Endothelial cell of umbilical vein (primary cell): ENCODE measurements at regions not wholly inside any gene's neighbourhood (a gene's known extent, or its start where the extent isn't known, plus 50 kb on each side); places are given as distances from the start of the nearest gene placed in this dataset.

Experiments
- BruUV-seq: library from RNA; stranded (reverse); fragments of 400-500 nt; replicated peaks from 2 replicates; lab custom pipeline; 2021; lab: Mats Ljungman, UMichigan
- CTCF ChIA-PET: fragments of 300-600, 350-600 bp; sonication (Branson Sonifier 250); formaldehyde crosslinking; loops from one replicate; lab custom pipeline; 2021; ENCODE audit warnings: antibody characterized with exemption, inconsistent platforms; lab: Charles Lee
- POLR2A ChIA-PET: fragments of 300-600, 350-600 bp; sonication (Branson Sonifier 250); formaldehyde crosslinking; loops from one replicate; lab custom pipeline; 2021; ENCODE audit warnings: antibody characterized with exemption, inconsistent platforms; lab: Charles Lee
- DNase-seq: peaks from one replicate; pipeline ENCODE4 v3.0.0-alpha.2; 2011; ENCODE audit warnings: low read depth, low spot score
- FAIRE-seq: peaks from 2 replicates; lab custom pipeline; 2011; peaks lifted over from hg19 to GRCh38; lab: Jason Lieb, UNC
- H2AFZ ChIP-seq: 2 replicates; pipeline ENCODE4 v1.6.0; 2012; ENCODE audit warnings: low read depth, low read length, control low read depth, inconsistent platforms
- H3K27ac ChIP-seq: 2 replicates; pipeline ENCODE4 v1.5.1; 2011; ENCODE audit warnings: low read depth, mild to moderate bottlenecking, control low read depth, low read length, moderate library complexity; ENCODE audit not compliant: insufficient read depth
- H3K27me3 ChIP-seq, 2 experiments: 2 replicates each; pipeline versions ENCODE4 v1.6.0 to v1.6.1; 2011; ENCODE audit warnings: low read length in 2 of 2, mixed read lengths in 1 of 2; ENCODE audit not compliant: control insufficient read depth in 2 of 2, insufficient read depth in 2 of 2
- H3K36me3 ChIP-seq, 2 experiments: 2 replicates in 1 of 2; 3 replicates in 1 of 2; pipeline ENCODE4 v1.5.1; 2011; ENCODE audit warnings: low read length in 2 of 2, mild to moderate bottlenecking in 1 of 2, moderate library complexity in 1 of 2; ENCODE audit not compliant: control insufficient read depth in 2 of 2, insufficient read depth in 2 of 2; ENCODE audit errors: extremely low read depth in 1 of 2
- H3K4me1 ChIP-seq: 3 replicates; pipeline ENCODE4 v1.5.1; 2011; ENCODE audit warnings: mild to moderate bottlenecking, low read length; ENCODE audit not compliant: control insufficient read depth, insufficient read depth; ENCODE audit errors: extremely low read depth
- H3K4me2 ChIP-seq: 2 replicates; pipeline ENCODE4 v1.6.1; 2011; ENCODE audit warnings: low read length, control low read depth, mixed read lengths; ENCODE audit not compliant: insufficient read depth
- H3K4me3 ChIP-seq, 3 experiments: fragments of 200-600 bp in 1 of 3; sonication (generic), shearing (Covaris generic) in 1 of 3; replicated peaks in 1 of 3; 2 replicates each; pipeline ENCODE4 v1.5.1; 2011 to 2016; ENCODE audit warnings: control low read depth in 3 of 3, low read length in 3 of 3, mild to moderate bottlenecking in 2 of 3, inconsistent platforms in 1 of 3, low read depth in 1 of 3, moderate library complexity in 1 of 3; ENCODE audit not compliant: insufficient read depth in 1 of 3
- H3K79me2 ChIP-seq: 2 replicates; pipeline ENCODE4 v1.6.0; 2012; ENCODE audit warnings: low read length, inconsistent platforms; ENCODE audit not compliant: control insufficient read depth, insufficient read depth
- H3K9ac ChIP-seq: replicated peaks from 2 replicates; pipeline ENCODE3; 2011; ENCODE audit warnings: low read length, control low read depth; ENCODE audit not compliant: insufficient read depth; ENCODE audit errors: extremely low read depth
- H3K9me1 ChIP-seq: replicated peaks from 3 replicates; pipeline ENCODE4 v1.6.0; 2011; ENCODE audit warnings: mild to moderate bottlenecking, low read length; ENCODE audit not compliant: control insufficient read depth, insufficient read depth; ENCODE audit errors: extremely low read depth
- H3K9me3 ChIP-seq: replicated peaks from 2 replicates; pipeline ENCODE4 v1.5.1; 2012; ENCODE audit warnings: low read length, inconsistent platforms; ENCODE audit not compliant: control insufficient read depth, insufficient read depth
- H4K20me1 ChIP-seq: replicated peaks from 2 replicates; pipeline ENCODE3; 2011; ENCODE audit warnings: mild to moderate bottlenecking, low read length; ENCODE audit not compliant: control insufficient read depth, insufficient read depth; ENCODE audit errors: extremely low read depth
- CTCF ChIP-seq, 2 donors: IDR thresholded peaks; 1 replicate in 1 of 2; 2 replicates in 1 of 2; pipeline ENCODE4 v1.5.1; 2011; ENCODE audit warnings: low read length in 2 of 2, mild to moderate bottlenecking in 2 of 2, moderate library complexity in 2 of 2, control low read depth in 1 of 2, inconsistent platforms in 1 of 2, low read depth in 1 of 2; ENCODE audit not compliant: insufficient read depth in 1 of 2; ENCODE audit errors: extremely low read depth in 1 of 2
- EZH2 ChIP-seq: IDR thresholded peaks from 2 replicates; pipeline ENCODE4 v1.6.1; 2012; ENCODE audit warnings: borderline replicate concordance, low read depth, mild to moderate bottlenecking, moderate library complexity, low read length, inconsistent platforms; ENCODE audit not compliant: severe bottlenecking
- FOS ChIP-seq: IDR thresholded peaks from 2 replicates; pipeline ENCODE4 v1.6.1; 2011; ENCODE audit warnings: mild to moderate bottlenecking, low read length, moderate library complexity, borderline replicate concordance; ENCODE audit not compliant: insufficient read depth
- GATA2 ChIP-seq: IDR thresholded peaks from 2 replicates; pipeline ENCODE4 v1.7.0; 2011; ENCODE audit warnings: low read depth, mild to moderate bottlenecking, moderate library complexity, mixed read lengths, low read length; ENCODE audit not compliant: insufficient read length, insufficient read depth
- JUN ChIP-seq: IDR thresholded peaks from 2 replicates; pipeline ENCODE4 v1.6.1; 2011; ENCODE audit warnings: borderline replicate concordance, low read depth; ENCODE audit not compliant: insufficient read length, insufficient read depth
- MYC ChIP-seq: IDR thresholded peaks from one replicate; pipeline ENCODE4 v1.6.1; 2011; ENCODE audit warnings: mild to moderate bottlenecking, low read depth, low read length
- POLR2A ChIP-seq: IDR thresholded peaks from 2 replicates; pipeline ENCODE4 v1.6.1; 2012; ENCODE audit warnings: low read depth, mild to moderate bottlenecking, control low read depth, low read length
- POLR2AphosphoS5 ChIP-seq: IDR thresholded peaks from 2 replicates; pipeline ENCODE4 v1.6.1; 2012; ENCODE audit warnings: low read depth, mild to moderate bottlenecking, control low read depth, low read length, moderate library complexity; ENCODE audit not compliant: insufficient read depth
- dilution Hi-C: fragments of 300-500 bp; cut with MboI; formaldehyde crosslinking; loops from one replicate; pipeline ENCODE4 v1.15.0; 2019; ENCODE audit warnings: low sequenced_read_pairs; ENCODE audit not compliant: extremely low pct_ligation_motif_present
- intact Hi-C: fragments of 100-400 bp; cut with micrococcal nuclease; formaldehyde crosslinking; loops from one replicate; pipeline ENCODE4 v1.10.0; 2022
- TF ChIP-seq, protein P1 (sequence below): IDR thresholded peaks from 2 replicates; pipeline ENCODE4 v1.6.1; 2011; ENCODE audit not compliant: insufficient read depth, insufficient read length

DNA sequence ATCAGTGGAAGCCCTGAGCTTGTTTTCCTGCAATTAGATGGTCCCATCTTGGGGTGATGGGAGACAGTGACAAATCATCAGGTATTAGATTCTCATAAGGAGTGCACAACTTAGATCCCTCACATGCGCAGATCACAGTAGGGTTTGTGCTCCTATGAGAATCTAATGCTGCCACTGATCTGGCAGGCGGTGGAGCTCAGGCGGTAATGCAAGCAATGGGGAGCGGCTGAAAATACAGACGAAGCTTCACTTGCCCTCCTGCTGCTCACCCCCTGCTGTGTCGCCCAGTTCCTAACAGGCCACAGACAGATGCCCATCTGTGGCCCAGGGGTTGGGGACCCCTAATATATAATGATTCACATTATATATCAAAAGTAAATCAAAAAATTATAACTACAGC, 258.8 kb upstream of the USP15 start:
- ChIA-PET POLR2A (no interaction called here), CTCF (no interaction called here)
- Histone ChIP-seq H3K27me3 (no peaks in the 10 kb centered on the region), H3K4me3 (no peak overlapping the region), H3K79me2 (no peaks in the 10 kb centered on the region), H4K20me1 (no peaks in the 10 kb centered on the region), H3K27ac (no peak overlapping the region), H2AFZ (no peak overlapping the region), H3K9ac (no peak overlapping the region), H3K4me1 (no peaks in the 10 kb centered on the region), H3K36me3 (no peaks in the 10 kb centered on the region), H3K9me3 (no peaks in the 10 kb centered on the region), H3K9me1 (no peaks in the 10 kb centered on the region), H3K4me2 (no peak overlapping the region)
- dilution Hi-C loops = no loop called here
- FAIRE-seq = no peak
- no peak for DNase-seq
- BruUV-seq = no TSS peak
- intact Hi-C loops = no loop called here
- TF ChIP-seq CTCF (IDR thresholded peaks at IDR 0.05; ENCODE audit: extremely low read depth in 1 of 2, insufficient read depth in 1 of 2, low read depth in 1 of 2, low read length in 2 of 2) (no peak), FOS (no peak), POLR2A (no peak), EZH2 (no peak), JUN (no peak), MYC (no peak), POLR2AphosphoS5 (no peak), GATA2 (no peak)
- TF ChIP-seq, protein P1, sequence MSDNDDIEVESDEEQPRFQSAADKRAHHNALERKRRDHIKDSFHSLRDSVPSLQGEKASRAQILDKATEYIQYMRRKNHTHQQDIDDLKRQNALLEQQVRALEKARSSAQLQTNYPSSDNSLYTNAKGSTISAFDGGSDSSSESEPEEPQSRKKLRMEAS = no peak
